ENCODE measurements at regions not wholly inside any gene's neighbourhood (a gene's known extent, or its start where the extent isn't known, plus 50 kb on each side); places are given as distances from the start of the nearest gene placed in this dataset.
"Not testable (repeated sequence)": the region's sequence is repeated elsewhere in the genome, so short reads cannot be mapped to it uniquely, and the experiment has no call there.

GRCh38 chr4:30847167-30847566, 127.0 kb downstream of the PCDH7 start:
- H3K27ac ChIP-seq: peak overlapping the region; percentile 4; the same call in 1 of the 2 replicates
- H3K36me3 ChIP-seq: peaks cover 17% of the 10 kb centered on the region
- DNase-seq: peak; percentile 68 to 84
- peaks cover 38% of the 10 kb centered on the region for H3K4me1 ChIP-seq
- H3K9me3 ChIP-seq (replicated peaks): no peaks in the 10 kb centered on the region
- H3K4me3 ChIP-seq: no peak overlapping the region
- H3K27me3 ChIP-seq: no peaks in the 10 kb centered on the region

GRCh38 chr4:30847958-30848357, 127.8 kb downstream of the PCDH7 start:
- H3K4me3 ChIP-seq: no peak overlapping the region
- peaks cover 38% of the 10 kb centered on the region for H3K4me1 ChIP-seq
- no peak for DNase-seq
- H3K27ac ChIP-seq: no peak overlapping the region
- H3K36me3 ChIP-seq: peaks cover 20% of the 10 kb centered on the region
- no peaks in the 10 kb centered on the region for H3K9me3 ChIP-seq (replicated peaks)
- no peaks in the 10 kb centered on the region for H3K27me3 ChIP-seq

- H3K9me3 ChIP-seq (replicated peaks): no peaks in the 10 kb centered on the region
- no peak for DNase-seq
- H3K27me3 ChIP-seq: no peaks in the 10 kb centered on the region
- H3K27ac ChIP-seq: no peak overlapping the region
- no peak overlapping the region for H3K4me3 ChIP-seq
- peaks cover 9% of the 10 kb centered on the region for H3K36me3 ChIP-seq
- H3K4me1 ChIP-seq: no peaks in the 10 kb centered on the region
Observed at GRCh38 chr4:30854531-30854930, 134.4 kb downstream of the PCDH7 start.

GRCh38 chr4:30855232-30855631, 135.1 kb downstream of the PCDH7 start:
- no peaks in the 10 kb centered on the region for H3K4me1 ChIP-seq

GRCh38 chr4:30856795-30857564, 136.8 kb downstream of the PCDH7 start:
- Histone ChIP-seq H3K9me3 (replicated peaks) (no peaks in the 10 kb centered on the region), H3K4me3 (no peak overlapping the region), H3K36me3 (peaks cover 9% of the 10 kb centered on the region; the same call in 1 of the 2 replicates), H3K27me3 (no peaks in the 10 kb centered on the region), H3K4me1 (no peaks in the 10 kb centered on the region), H3K27ac (no peak overlapping the region)
- no peak for DNase-seq

More at GRCh38 chr4:30855232-30855631, 135.1 kb downstream of the PCDH7 start:
- no peaks in the 10 kb centered on the region for H3K9me3 ChIP-seq (replicated peaks)
- no peak overlapping the region for H3K27ac ChIP-seq
- no peak for DNase-seq
- peaks cover 9% of the 10 kb centered on the region for H3K36me3 ChIP-seq
- no peak overlapping the region for H3K4me3 ChIP-seq
- H3K27me3 ChIP-seq: no peaks in the 10 kb centered on the region

- Histone ChIP-seq H3K4me3 (no peak overlapping the region), H3K4me1 (no peaks in the 10 kb centered on the region), H3K36me3 (peaks cover 17% of the 10 kb centered on the region), H3K27me3 (no peaks in the 10 kb centered on the region), H3K27ac (no peak overlapping the region), H3K9me3 (replicated peaks) (no peaks in the 10 kb centered on the region)
- DNase-seq: no peak
Observed at GRCh38 chr4:30860978-30861377, 140.8 kb downstream of the PCDH7 start.

- Histone ChIP-seq H3K9me3 (replicated peaks) (no peaks in the 10 kb centered on the region), H3K4me1 (no peaks in the 10 kb centered on the region; the same call in none of the 2 replicates), H3K27ac (no peak overlapping the region), H3K27me3 (no peaks in the 10 kb centered on the region), H3K4me3 (no peak overlapping the region), H3K36me3 (peaks cover 20% of the 10 kb centered on the region)
- DNase-seq: no peak
Observed at GRCh38 chr4:30862196-30862595, 142.0 kb downstream of the PCDH7 start.

GRCh38 chr4:30863021-30863420, 142.9 kb downstream of the PCDH7 start:
- Histone ChIP-seq H3K9me3 (replicated peaks) (no peaks in the 10 kb centered on the region), H3K27ac (no peak overlapping the region)

GRCh38 chr4:30865691-30866090, 145.5 kb downstream of the PCDH7 start:
- no peaks in the 10 kb centered on the region; the same call in 1 of the 2 replicates for H3K9me3 ChIP-seq (replicated peaks)
- DNase-seq: no peak
- H3K27ac ChIP-seq: no peak overlapping the region
- no peak overlapping the region for H3K4me3 ChIP-seq
- H3K27me3 ChIP-seq: no peaks in the 10 kb centered on the region
- H3K36me3 ChIP-seq: peaks cover 22% of the 10 kb centered on the region
- no peaks in the 10 kb centered on the region; the same call in none of the 2 replicates for H3K4me1 ChIP-seq

More at GRCh38 chr4:30863021-30863420, 142.9 kb downstream of the PCDH7 start:
- Histone ChIP-seq H3K27me3 (no peaks in the 10 kb centered on the region), H3K36me3 (peaks cover 20% of the 10 kb centered on the region), H3K4me1 (no peaks in the 10 kb centered on the region; the same call in none of the 2 replicates), H3K4me3 (no peak overlapping the region)
- DNase-seq: no peak

GRCh38 chr4:30866346-30866745, 146.2 kb downstream of the PCDH7 start:
- Histone ChIP-seq H3K9me3 (replicated peaks) (no peaks in the 10 kb centered on the region; the same call in 1 of the 2 replicates), H3K27ac (no peak overlapping the region), H3K36me3 (peaks cover 20% of the 10 kb centered on the region; the same call in 1 of the 2 replicates), H3K4me1 (peaks cover 4% of the 10 kb centered on the region), H3K4me3 (no peak overlapping the region), H3K27me3 (no peaks in the 10 kb centered on the region)
- no peak for DNase-seq

- H3K27me3 ChIP-seq: no peaks in the 10 kb centered on the region
- H3K4me1 ChIP-seq: peaks cover 4% of the 10 kb centered on the region
- DNase-seq: no peak
- H3K4me3 ChIP-seq: no peak overlapping the region
- H3K36me3 ChIP-seq: peaks cover 20% of the 10 kb centered on the region; the same call in 1 of the 2 replicates
- H3K27ac ChIP-seq: no peak overlapping the region
- no peaks in the 10 kb centered on the region; the same call in 1 of the 2 replicates for H3K9me3 ChIP-seq (replicated peaks)
Observed at GRCh38 chr4:30866907-30867306, 146.7 kb downstream of the PCDH7 start.

GRCh38 chr4:30867427-30867826, 147.3 kb downstream of the PCDH7 start:
- no peak overlapping the region for H3K27ac ChIP-seq
- H3K9me3 ChIP-seq (replicated peaks): no peaks in the 10 kb centered on the region; the same call in 1 of the 2 replicates
- no peaks in the 10 kb centered on the region for H3K27me3 ChIP-seq
- no peak for DNase-seq
- no peak overlapping the region for H3K4me3 ChIP-seq
- peaks cover 4% of the 10 kb centered on the region for H3K4me1 ChIP-seq
- H3K36me3 ChIP-seq: peaks cover 18% of the 10 kb centered on the region; the same call in 1 of the 2 replicates

- DNase-seq: no peak
- Histone ChIP-seq H3K4me3 (no peak overlapping the region), H3K36me3 (peaks cover 16% of the 10 kb centered on the region; the same call in 1 of the 2 replicates), H3K27ac (no peak overlapping the region), H3K27me3 (no peaks in the 10 kb centered on the region), H3K4me1 (peaks cover 4% of the 10 kb centered on the region), H3K9me3 (replicated peaks) (no peaks in the 10 kb centered on the region; the same call in 1 of the 2 replicates)
Observed at GRCh38 chr4:30868111-30868895, 148.1 kb downstream of the PCDH7 start.

GRCh38 chr4:30869387-30869786, 149.2 kb downstream of the PCDH7 start:
- H3K4me1 ChIP-seq; H3K36me3 ChIP-seq; H3K4me3 ChIP-seq; H3K27me3 ChIP-seq; H3K27ac ChIP-seq; DNase-seq; H3K9me3 ChIP-seq (replicated peaks): not testable (repeated sequence)

GRCh38 chr4:30870513-30870912, 150.3 kb downstream of the PCDH7 start:
- Histone ChIP-seq H3K9me3 (replicated peaks) (peaks cover under 1% of the 10 kb centered on the region; the same call in 1 of the 2 replicates), H3K27me3 (no peaks in the 10 kb centered on the region), H3K4me1 (peaks cover 4% of the 10 kb centered on the region), H3K4me3 (no peak overlapping the region), H3K36me3 (0 out of 2 replicates have a peak, but pooled peaks cover 9% of the 10 kb centered on the region), H3K27ac (no peak overlapping the region)
- DNase-seq: peak in 1 of 2 experiments; percentile 17
